K562 (cell line): ENCODE measurements at regions not wholly inside any gene's neighbourhood (a gene's known extent, or its start where the extent isn't known, plus 50 kb on each side); places are given as distances from the start of the nearest gene placed in this dataset.

Experiments used
- ATAC-seq: fragments of 200-7000 bp; cut with Tn5 transposase; 3 replicates; pipeline ENCODE4 v1.9.1; 2020; ENCODE audit warnings: moderate library complexity
- BruUV-seq: library from RNA; stranded (reverse); fragments of 400-500 nt; replicated peaks from 2 replicates; lab custom pipeline; 2021; lab: Mats Ljungman, UMichigan
- CTCF ChIA-PET: fragments of 300-600 bp; formaldehyde crosslinking; extraction: SDS; loops from one replicate; lab custom pipeline; 2021; ENCODE audit warnings: low intra/inter-chr PET ratio; lab: Yijun Ruan, JAX
- POLR2A ChIA-PET: fragments of 300-600, 350-650 bp; sonication (Branson Sonifier 250); formaldehyde crosslinking; extraction: SDS; loops from one replicate; lab custom pipeline; 2021; ENCODE audit warnings: antibody characterized with exemption, inconsistent platforms; lab: Yijun Ruan, JAX
- DNase-seq, 4 experiments: peaks; one replicate each; pipeline versions ENCODE4 v3.0.0 to v3.0.0-alpha.2; 2011 to 2018; ENCODE audit warnings: low spot score in 3 of 4, mixed read lengths in 3 of 4; ENCODE audit errors: extremely low read depth in 1 of 4
- FAIRE-seq: peaks from 2 replicates; lab custom pipeline; 2011; peaks lifted over from hg19 to GRCh38; lab: Jason Lieb, UNC
- H2AFZ ChIP-seq: 2 replicates; pipeline ENCODE4 v1.6.0; 2011; ENCODE audit warnings: low read depth, low read length, control low read depth, inconsistent platforms
- H3K27ac ChIP-seq: fragments of 200-600 bp; 3 replicates; pipeline ENCODE4 v1.8.0; 2011; ENCODE audit warnings: low read depth, mild to moderate bottlenecking, control low read depth, inconsistent platforms, low read length, moderate library complexity, mixed read lengths; ENCODE audit errors: extremely low read depth
- H3K27me3 ChIP-seq, 2 experiments: fragments of 300-600 bp in 1 of 2; 2 replicates in 1 of 2; 3 replicates in 1 of 2; pipeline versions ENCODE4 v1.6.0 to v1.8.0; 2011; ENCODE audit warnings: inconsistent platforms in 2 of 2, low read length in 2 of 2, mild to moderate bottlenecking in 1 of 2, mixed read lengths in 1 of 2, moderate library complexity in 1 of 2; ENCODE audit not compliant: control insufficient read depth in 2 of 2, insufficient read depth in 2 of 2
- H3K36me3 ChIP-seq: fragments of 300-600 bp; 3 replicates; pipeline ENCODE4 v1.8.0; 2011; ENCODE audit warnings: mild to moderate bottlenecking, low read length, inconsistent platforms; ENCODE audit not compliant: control insufficient read depth, insufficient read depth
- H3K4me1 ChIP-seq, 2 experiments: fragments of 200-600 bp in 1 of 2; replicated peaks in 1 of 2; 2 replicates in 1 of 2; 3 replicates in 1 of 2; pipeline versions ENCODE4 v1.5.1 to v1.8.0; 2011; ENCODE audit warnings: inconsistent platforms in 2 of 2, low read length in 2 of 2, mild to moderate bottlenecking in 1 of 2, mixed read lengths in 1 of 2, moderate library complexity in 1 of 2; ENCODE audit not compliant: control insufficient read depth in 2 of 2, insufficient read depth in 2 of 2
- H3K4me2 ChIP-seq: 2 replicates; pipeline ENCODE4 v1.6.1; 2011; ENCODE audit warnings: low read length, control low read depth, inconsistent platforms, mixed read lengths; ENCODE audit not compliant: insufficient read depth
- H3K4me3 ChIP-seq: fragments of 200-600 bp; sonication (generic), shearing (Covaris generic); 2 replicates; pipeline ENCODE4 v1.5.1; 2016; ENCODE audit warnings: control low read depth, inconsistent platforms
- H3K79me2 ChIP-seq: fragments of 200-600 bp; 3 replicates; pipeline ENCODE4 v1.8.0; 2011; ENCODE audit warnings: low read length, inconsistent platforms; ENCODE audit not compliant: control insufficient read depth, insufficient read depth
- H3K9ac ChIP-seq, 2 experiments: 2 replicates each; pipeline versions ENCODE4 v1.6.0 to v1.6.1; 2011; ENCODE audit warnings: low read depth in 2 of 2, low read length in 2 of 2, control low read depth in 1 of 2, inconsistent platforms in 1 of 2, mild to moderate bottlenecking in 1 of 2, mixed read lengths in 1 of 2; ENCODE audit not compliant: insufficient read depth in 1 of 2
- H3K9me1 ChIP-seq: one replicate; pipeline ENCODE4 v1.6.0; 2011; ENCODE audit warnings: inconsistent platforms, mild to moderate bottlenecking, low read length, moderate library complexity; ENCODE audit not compliant: control insufficient read depth, insufficient read depth
- H3K9me3 ChIP-seq: replicated peaks from 2 replicates; pipeline ENCODE4 v1.5.1; 2011; ENCODE audit warnings: low read depth, low read length, inconsistent platforms; ENCODE audit not compliant: control insufficient read depth, insufficient read depth
- H4K20me1 ChIP-seq: replicated peaks from 2 replicates; pipeline ENCODE4 v1.6.1; 2011; ENCODE audit warnings: low read length, inconsistent platforms, mixed read lengths; ENCODE audit not compliant: control insufficient read depth, insufficient read depth
- BMI1 ChIP-seq: fragments of 150-350 bp; IDR thresholded peaks from 2 replicates; pipeline ENCODE4 v1.6.1; 2014; ENCODE audit warnings: low read length
- CEBPG ChIP-seq, 3 experiments: fragments of 200-800 bp in 1 of 3; sonication (Bioruptor generic) in 1 of 3; sonication (generic) in 1 of 3; formaldehyde crosslinking in 1 of 3; IDR thresholded peaks in 2 of 3; conservative IDR thresholded peaks in 1 of 3; 2 replicates each; pipeline versions ENCODE4 v1.6.1 to v1.8.0; 2016 to 2022; ENCODE audit warnings: missing compliant biosample characterization in 2 of 3, missing genetic modification characterization in 2 of 3, mild to moderate bottlenecking in 1 of 3, missing genetic modification reagents in 1 of 3
- FOS ChIP-seq: IDR thresholded peaks from 3 replicates; pipeline ENCODE4 v1.6.1; 2011; ENCODE audit not compliant: insufficient read length; ENCODE audit errors: extremely low read depth
- HIVEP1 ChIP-seq: fragments of 250-450 bp; sonication (Bioruptor Pico); IDR thresholded peaks from 2 replicates; pipeline ENCODE4 v1.4.0; 2020; ENCODE audit warnings: mild to moderate bottlenecking
- HNRNPUL1 ChIP-seq: fragments of 200-400 bp; formaldehyde crosslinking; IDR thresholded peaks from 2 replicates; pipeline ENCODE4 v1.6.1; 2017; ENCODE audit warnings: low read length
- MCM2 ChIP-seq: fragments of 450-650 bp; IDR thresholded peaks from 2 replicates; pipeline ENCODE4 v1.6.1; 2017; ENCODE audit warnings: low read depth, mild to moderate bottlenecking
- MCM5 ChIP-seq: fragments of 450-650 bp; IDR thresholded peaks from 2 replicates; pipeline ENCODE4 v1.6.1; 2016; ENCODE audit warnings: low read depth
- ZFP36 ChIP-seq: fragments of 150-350 bp; IDR thresholded peaks from 2 replicates; pipeline ENCODE4 v1.6.1; 2018; ENCODE audit warnings: low read length, low read depth; ENCODE audit not compliant: partially characterized antibody
- ZNF3 ChIP-seq: fragments of 250-450 bp; sonication (Bioruptor Pico); IDR thresholded peaks from 2 replicates; pipeline ENCODE4 v1.5.0; 2021; ENCODE audit warnings: mild to moderate bottlenecking, moderate library complexity
- ZNF707 ChIP-seq: fragments of 250-450 bp; sonication (Bioruptor Pico); conservative IDR thresholded peaks from 2 replicates; pipeline ENCODE4 v1.8.0; 2022; ENCODE audit warnings: inconsistent platforms, mild to moderate bottlenecking, moderate library complexity
- ZNF766 ChIP-seq: fragments of 200-800 bp; sonication (Bioruptor generic); conservative IDR thresholded peaks from 2 replicates; pipeline ENCODE4 v1.6.1; 2016; ENCODE audit warnings: missing genetic modification characterization, missing compliant biosample characterization
- WGBS: fragments of 100-300 bp; shearing (Covaris generic); methylation state at CpG from one replicate; pipeline ENCODE4 v1.1.6; 2016; ENCODE audit warnings: low coverage, mixed read lengths; ENCODE audit not compliant: insufficient coverage; ENCODE audit errors: missing lambda C conversion rate; 5-methylcytosine and 5-hydroxymethylcytosine counted together
- in situ Hi-C: fragments of 300-500 bp; cut with MboI; formaldehyde crosslinking; loops from 4 replicates; pipeline ENCODE4 v1.15.0; 2018; ENCODE audit warnings: inconsistent platforms, mixed read lengths
- intact Hi-C: fragments of 100-400 bp; cut with micrococcal nuclease; formaldehyde crosslinking; loops from 2 replicates; pipeline ENCODE4 v1.14.2; 2022
- TF ChIP-seq, protein P1 (sequence below): fragments of 450-650 bp; IDR thresholded peaks from 2 replicates; pipeline ENCODE4 v1.6.1; 2016
- TF ChIP-seq, protein P2 (sequence below): sonication (generic); formaldehyde crosslinking; IDR thresholded peaks from 2 replicates; pipeline ENCODE4 v1.8.0; 2023; ENCODE audit warnings: missing genetic modification reagents, mild to moderate bottlenecking, borderline replicate concordance
- TF ChIP-seq, protein P3 (sequence below): sonication (generic); formaldehyde crosslinking; IDR thresholded peaks from 2 replicates; pipeline ENCODE4 v1.9.0; 2022; ENCODE audit warnings: mild to moderate bottlenecking, missing genetic modification reagents

DNA sequence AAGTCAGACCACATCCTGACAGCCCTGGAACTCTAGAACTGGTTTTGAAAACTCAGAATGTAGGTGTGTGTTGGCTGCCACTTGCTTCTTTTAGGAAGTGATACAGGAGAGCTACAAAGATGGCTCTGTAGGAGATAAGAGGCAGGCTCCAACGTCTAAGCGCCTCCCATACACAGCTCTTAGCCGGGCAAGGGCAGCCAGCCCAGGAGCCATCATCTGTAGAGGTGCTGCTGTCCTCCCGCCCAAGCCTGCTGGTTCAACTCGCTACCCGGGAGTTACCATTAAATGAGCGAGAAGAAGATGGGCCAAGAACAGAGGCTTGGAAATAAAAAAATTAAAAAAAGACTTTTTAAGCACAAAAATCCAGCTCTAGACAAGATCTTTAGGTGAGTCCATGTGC lies 61.2 kb upstream of the DIO3 start:
- no peaks in the 10 kb centered on the region for H3K79me2 ChIP-seq
- no peaks in the 10 kb centered on the region for H3K9me3 ChIP-seq
- H3K9ac ChIP-seq = no peak overlapping the region
- H3K27me3 ChIP-seq = peaks cover 5 to 88% of the 10 kb centered on the region in 2 experiments
- no peak for DNase-seq
- in situ Hi-C loops = no loop called here
- no peaks in the 10 kb centered on the region for H3K9me1 ChIP-seq
- no peaks in the 10 kb centered on the region for H3K36me3 ChIP-seq
- H4K20me1 ChIP-seq = no peaks in the 10 kb centered on the region
- no peak overlapping the region for H3K27ac ChIP-seq
- H3K4me1 ChIP-seq = no peaks in the 10 kb centered on the region; a peak in 1 of 5 replicates
- intact Hi-C loops = no loop called here
- FAIRE-seq = no peak
- CTCF ChIA-PET = no interaction called here
- H3K4me2 ChIP-seq = no peak overlapping the region
- WGBS = 0% methylated on average over 6 of the region's 7 CpGs
- H2AFZ ChIP-seq = no peak overlapping the region
- no TSS peak for BruUV-seq
- POLR2A ChIA-PET = no interaction called here
- H3K4me3 ChIP-seq = no peak overlapping the region
- no peak for ATAC-seq
- TF ChIP-seq BMI1 (no peak), HNRNPUL1 (no peak), HIVEP1 (CRISPR knock-in tag) (no peak), FOS (no peak), MCM2 (no peak), MCM5 (no peak), ZFP36 (no peak), ZNF766 (CRISPR knock-in tag) (no peak), CEBPG (CRISPR knock-in tag; IDR thresholded peaks at IDR 0.05) (no peak), CEBPG (tag; conservative IDR thresholded peaks at IDR 0.05 in 1 of 2, IDR thresholded peaks at IDR 0.05 in 1 of 2) (no peak), ZNF3 (CRISPR knock-in tag) (no peak), ZNF707 (CRISPR knock-in tag) (no peak)
- TF ChIP-seq, protein P1, sequence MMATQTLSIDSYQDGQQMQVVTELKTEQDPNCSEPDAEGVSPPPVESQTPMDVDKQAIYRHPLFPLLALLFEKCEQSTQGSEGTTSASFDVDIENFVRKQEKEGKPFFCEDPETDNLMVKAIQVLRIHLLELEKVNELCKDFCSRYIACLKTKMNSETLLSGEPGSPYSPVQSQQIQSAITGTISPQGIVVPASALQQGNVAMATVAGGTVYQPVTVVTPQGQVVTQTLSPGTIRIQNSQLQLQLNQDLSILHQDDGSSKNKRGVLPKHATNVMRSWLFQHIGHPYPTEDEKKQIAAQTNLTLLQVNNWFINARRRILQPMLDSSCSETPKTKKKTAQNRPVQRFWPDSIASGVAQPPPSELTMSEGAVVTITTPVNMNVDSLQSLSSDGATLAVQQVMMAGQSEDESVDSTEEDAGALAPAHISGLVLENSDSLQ = no peak
- TF ChIP-seq, protein P2, sequence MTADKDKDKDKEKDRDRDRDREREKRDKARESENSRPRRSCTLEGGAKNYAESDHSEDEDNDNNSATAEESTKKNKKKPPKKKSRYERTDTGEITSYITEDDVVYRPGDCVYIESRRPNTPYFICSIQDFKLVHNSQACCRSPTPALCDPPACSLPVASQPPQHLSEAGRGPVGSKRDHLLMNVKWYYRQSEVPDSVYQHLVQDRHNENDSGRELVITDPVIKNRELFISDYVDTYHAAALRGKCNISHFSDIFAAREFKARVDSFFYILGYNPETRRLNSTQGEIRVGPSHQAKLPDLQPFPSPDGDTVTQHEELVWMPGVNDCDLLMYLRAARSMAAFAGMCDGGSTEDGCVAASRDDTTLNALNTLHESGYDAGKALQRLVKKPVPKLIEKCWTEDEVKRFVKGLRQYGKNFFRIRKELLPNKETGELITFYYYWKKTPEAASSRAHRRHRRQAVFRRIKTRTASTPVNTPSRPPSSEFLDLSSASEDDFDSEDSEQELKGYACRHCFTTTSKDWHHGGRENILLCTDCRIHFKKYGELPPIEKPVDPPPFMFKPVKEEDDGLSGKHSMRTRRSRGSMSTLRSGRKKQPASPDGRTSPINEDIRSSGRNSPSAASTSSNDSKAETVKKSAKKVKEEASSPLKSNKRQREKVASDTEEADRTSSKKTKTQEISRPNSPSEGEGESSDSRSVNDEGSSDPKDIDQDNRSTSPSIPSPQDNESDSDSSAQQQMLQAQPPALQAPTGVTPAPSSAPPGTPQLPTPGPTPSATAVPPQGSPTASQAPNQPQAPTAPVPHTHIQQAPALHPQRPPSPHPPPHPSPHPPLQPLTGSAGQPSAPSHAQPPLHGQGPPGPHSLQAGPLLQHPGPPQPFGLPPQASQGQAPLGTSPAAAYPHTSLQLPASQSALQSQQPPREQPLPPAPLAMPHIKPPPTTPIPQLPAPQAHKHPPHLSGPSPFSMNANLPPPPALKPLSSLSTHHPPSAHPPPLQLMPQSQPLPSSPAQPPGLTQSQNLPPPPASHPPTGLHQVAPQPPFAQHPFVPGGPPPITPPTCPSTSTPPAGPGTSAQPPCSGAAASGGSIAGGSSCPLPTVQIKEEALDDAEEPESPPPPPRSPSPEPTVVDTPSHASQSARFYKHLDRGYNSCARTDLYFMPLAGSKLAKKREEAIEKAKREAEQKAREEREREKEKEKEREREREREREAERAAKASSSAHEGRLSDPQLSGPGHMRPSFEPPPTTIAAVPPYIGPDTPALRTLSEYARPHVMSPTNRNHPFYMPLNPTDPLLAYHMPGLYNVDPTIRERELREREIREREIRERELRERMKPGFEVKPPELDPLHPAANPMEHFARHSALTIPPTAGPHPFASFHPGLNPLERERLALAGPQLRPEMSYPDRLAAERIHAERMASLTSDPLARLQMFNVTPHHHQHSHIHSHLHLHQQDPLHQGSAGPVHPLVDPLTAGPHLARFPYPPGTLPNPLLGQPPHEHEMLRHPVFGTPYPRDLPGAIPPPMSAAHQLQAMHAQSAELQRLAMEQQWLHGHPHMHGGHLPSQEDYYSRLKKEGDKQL = no peak
- TF ChIP-seq, protein P3, sequence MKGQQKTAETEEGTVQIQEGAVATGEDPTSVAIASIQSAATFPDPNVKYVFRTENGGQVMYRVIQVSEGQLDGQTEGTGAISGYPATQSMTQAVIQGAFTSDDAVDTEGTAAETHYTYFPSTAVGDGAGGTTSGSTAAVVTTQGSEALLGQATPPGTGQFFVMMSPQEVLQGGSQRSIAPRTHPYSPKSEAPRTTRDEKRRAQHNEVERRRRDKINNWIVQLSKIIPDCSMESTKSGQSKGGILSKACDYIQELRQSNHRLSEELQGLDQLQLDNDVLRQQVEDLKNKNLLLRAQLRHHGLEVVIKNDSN (CRISPR knock-in tag) = no peak
